Lower lobe of right lung (tissue), 2 donors: ENCODE measurements at regions not wholly inside any gene's neighbourhood (a gene's known extent, or its start where the extent isn't known, plus 50 kb on each side); places are given as distances from the start of the nearest gene placed in this dataset.
A peak's percentile ranks its signal among the peaks of the same experiment; 100 is the strongest.

Source experiments
- ATAC-seq, 2 donors: fragments of 200-7000 bp; cut with Tn5 transposase; one replicate each; pipeline ENCODE4 v1.9.1; 2020 to 2022; ENCODE audit warnings: mild to moderate bottlenecking in 2 of 2, moderate library complexity in 2 of 2
- DNase-seq: peaks from one replicate; pipeline ENCODE4 v3.0.0-alpha.2; 2020
- H3K27ac ChIP-seq: fragments of 200-600 bp; one replicate; pipeline ENCODE4 v1.8.0; 2022
- H3K27me3 ChIP-seq: fragments of 200-600 bp; one replicate; pipeline ENCODE4 v1.8.0; 2022; ENCODE audit warnings: low read depth
- H3K36me3 ChIP-seq: fragments of 200-600 bp; one replicate; pipeline ENCODE4 v1.8.0; 2022; ENCODE audit warnings: mild to moderate bottlenecking
- H3K4me1 ChIP-seq: fragments of 200-600 bp; one replicate; pipeline ENCODE4 v1.8.0; 2022
- H3K4me3 ChIP-seq: fragments of 200-600 bp; one replicate; pipeline ENCODE4 v1.8.0; 2022; ENCODE audit warnings: mild to moderate bottlenecking
- H3K9me3 ChIP-seq: fragments of 200-600 bp; one replicate; pipeline ENCODE4 v1.8.0; 2022
- intact Hi-C: fragments of 100-400 bp; cut with DNase I; formaldehyde crosslinking; loops from one replicate; pipeline ENCODE4 v1.11.0; 2022
- TF ChIP-seq, protein P1 (sequence below): fragments of 200-600 bp; IDR thresholded peaks from one replicate; pipeline ENCODE4 v1.8.0; 2022; ENCODE audit warnings: antibody characterized with exemption, mild to moderate bottlenecking
- donor health status: DM: no; HTN: yes; CAD: no; lungs with severe emphysema.

DNA sequence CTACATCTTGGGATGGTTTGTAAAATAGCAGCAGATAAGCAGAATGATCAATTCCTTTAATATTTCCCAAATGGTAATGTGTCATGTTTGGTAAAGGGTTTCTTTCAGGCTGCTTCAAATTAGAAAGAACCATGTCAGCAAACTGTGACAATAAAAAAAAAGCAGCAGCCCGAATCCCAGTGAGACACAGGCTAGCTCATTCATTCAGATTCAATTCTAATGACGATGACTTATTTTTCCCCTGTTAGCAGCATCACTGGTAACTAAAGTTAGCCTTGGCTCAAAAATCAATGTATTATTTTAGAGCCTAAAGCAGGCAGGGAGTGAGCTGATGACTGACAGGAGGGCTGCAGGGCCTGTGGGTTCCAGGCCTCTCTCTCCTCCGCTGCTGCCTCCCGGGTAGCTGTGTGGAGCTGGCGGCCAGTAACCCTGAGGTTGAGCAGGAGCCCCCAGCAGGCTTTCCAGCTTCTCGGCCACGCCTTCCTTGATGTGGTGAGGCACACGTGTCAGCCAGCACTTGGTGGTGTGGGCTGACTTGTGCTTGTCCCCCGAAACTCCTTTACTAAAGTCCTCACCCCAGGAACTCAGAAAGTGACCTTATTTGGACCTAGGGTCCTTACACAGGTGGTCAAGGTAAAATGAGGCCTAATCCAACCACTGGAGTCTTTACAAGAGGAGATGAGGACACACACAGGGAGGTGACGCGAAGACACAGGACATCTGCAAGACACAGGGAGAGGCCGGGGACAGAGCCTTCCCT is 120.5 kb upstream of the HS6ST1 start:
- intact Hi-C loops, result no loop called here
- Histone ChIP-seq H3K36me3 (no peaks in the 10 kb centered on the region), H3K4me3 (no peak overlapping the region), H3K27ac (no peak overlapping the region), H3K27me3 (no peaks in the 10 kb centered on the region), H3K9me3 (no peaks in the 10 kb centered on the region), H3K4me1 (peaks cover 28% of the 10 kb centered on the region)
- no peak for DNase-seq
- TF ChIP-seq, protein P1, sequence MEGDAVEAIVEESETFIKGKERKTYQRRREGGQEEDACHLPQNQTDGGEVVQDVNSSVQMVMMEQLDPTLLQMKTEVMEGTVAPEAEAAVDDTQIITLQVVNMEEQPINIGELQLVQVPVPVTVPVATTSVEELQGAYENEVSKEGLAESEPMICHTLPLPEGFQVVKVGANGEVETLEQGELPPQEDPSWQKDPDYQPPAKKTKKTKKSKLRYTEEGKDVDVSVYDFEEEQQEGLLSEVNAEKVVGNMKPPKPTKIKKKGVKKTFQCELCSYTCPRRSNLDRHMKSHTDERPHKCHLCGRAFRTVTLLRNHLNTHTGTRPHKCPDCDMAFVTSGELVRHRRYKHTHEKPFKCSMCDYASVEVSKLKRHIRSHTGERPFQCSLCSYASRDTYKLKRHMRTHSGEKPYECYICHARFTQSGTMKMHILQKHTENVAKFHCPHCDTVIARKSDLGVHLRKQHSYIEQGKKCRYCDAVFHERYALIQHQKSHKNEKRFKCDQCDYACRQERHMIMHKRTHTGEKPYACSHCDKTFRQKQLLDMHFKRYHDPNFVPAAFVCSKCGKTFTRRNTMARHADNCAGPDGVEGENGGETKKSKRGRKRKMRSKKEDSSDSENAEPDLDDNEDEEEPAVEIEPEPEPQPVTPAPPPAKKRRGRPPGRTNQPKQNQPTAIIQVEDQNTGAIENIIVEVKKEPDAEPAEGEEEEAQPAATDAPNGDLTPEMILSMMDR, result no peak
- ATAC-seq, result no peak

DNA sequence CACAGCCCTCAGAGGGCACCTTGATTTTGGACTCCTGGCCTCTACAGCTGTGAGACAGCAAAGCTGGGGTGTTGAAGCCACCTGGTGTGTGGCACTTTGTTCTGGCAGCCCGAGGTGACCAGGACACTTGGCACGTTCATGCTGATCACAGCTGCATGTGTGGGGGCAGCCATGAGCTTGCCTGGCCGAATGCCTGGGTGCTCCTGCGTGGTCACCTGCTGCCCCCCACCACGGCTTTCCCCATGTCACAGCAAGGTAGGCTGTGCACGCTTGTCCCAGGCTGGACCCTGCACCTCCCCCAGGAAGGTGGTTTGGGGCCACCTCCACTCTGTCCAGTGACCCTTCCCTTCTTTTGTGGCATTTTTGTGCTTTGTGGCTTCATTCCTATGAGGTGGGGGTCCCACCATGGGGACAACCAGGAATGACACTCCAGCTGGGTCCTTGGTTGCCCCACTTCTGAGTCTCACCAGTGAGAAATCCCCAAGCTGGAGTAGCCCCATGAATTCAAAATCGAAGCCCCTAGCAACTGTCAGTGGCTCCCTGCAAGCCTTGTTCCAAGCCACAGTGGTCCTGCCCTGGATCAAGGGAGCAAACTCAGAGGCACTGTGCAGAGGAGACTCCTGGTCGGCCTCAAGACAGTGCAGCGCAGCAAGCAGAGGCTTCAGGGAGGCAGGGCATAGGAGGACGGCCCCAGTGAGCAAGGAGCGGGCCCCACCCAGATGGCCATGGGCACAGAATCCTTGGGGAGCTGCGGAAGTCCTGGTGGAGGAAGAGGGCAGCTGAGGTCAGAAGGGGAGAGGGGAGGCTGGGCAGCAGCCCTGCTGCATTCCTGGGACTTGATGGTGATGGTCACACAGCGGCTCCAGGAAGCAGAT is 121.4 kb upstream of the HS6ST1 start:
- Histone ChIP-seq H3K4me1 (peaks cover 28% of the 10 kb centered on the region), H3K36me3 (no peaks in the 10 kb centered on the region), H3K27me3 (no peaks in the 10 kb centered on the region), H3K27ac (no peak overlapping the region), H3K4me3 (no peak overlapping the region), H3K9me3 (no peaks in the 10 kb centered on the region)
- ATAC-seq (no peak), DNase-seq (no peak)
- TF ChIP-seq, protein P1, result no peak
- intact Hi-C loops, result no loop called here

DNA sequence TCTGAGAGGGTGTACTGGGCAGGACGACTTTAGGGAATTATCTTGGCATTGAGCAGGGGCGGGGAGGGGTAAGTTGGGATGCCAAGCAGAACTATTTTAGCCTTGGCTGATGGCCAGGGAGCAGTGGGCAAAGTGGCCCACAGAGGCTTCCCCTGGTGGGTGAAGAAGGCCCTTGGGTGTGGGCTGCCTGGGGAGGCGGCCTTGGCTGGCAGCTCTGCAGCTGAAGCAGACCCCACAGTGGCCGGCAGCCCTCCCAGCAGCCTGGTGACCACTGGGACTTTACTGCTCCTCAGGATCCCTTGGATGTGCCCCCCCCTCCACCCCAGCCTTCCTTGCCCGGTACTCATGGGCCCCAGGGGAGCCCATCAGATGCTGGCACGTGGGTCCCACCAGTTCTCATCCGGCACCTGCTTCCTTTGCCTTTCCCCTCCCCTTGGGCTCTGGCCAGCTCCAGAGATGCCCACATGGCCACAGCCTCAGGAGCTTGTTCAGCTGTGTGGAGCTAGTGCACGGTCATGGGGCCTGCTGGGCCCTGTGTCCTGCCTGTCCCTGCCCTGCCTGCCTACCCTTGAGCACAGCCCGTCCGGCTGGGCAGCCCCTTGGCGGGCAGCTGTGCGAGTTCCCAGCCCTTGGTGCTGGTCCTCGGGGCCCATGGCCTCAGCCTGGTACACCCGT is 122.1 kb upstream of the HS6ST1 start:
- ATAC-seq, result peak in 1 of 2 donors; percentile 4
- Histone ChIP-seq H3K27me3 (no peaks in the 10 kb centered on the region), H3K27ac (no peak overlapping the region), H3K36me3 (no peaks in the 10 kb centered on the region), H3K4me3 (no peak overlapping the region), H3K4me1 (peaks cover 28% of the 10 kb centered on the region), H3K9me3 (no peaks in the 10 kb centered on the region)
- no peak for DNase-seq
- TF ChIP-seq, protein P1, result no peak
- intact Hi-C loops, result no loop called here

DNA sequence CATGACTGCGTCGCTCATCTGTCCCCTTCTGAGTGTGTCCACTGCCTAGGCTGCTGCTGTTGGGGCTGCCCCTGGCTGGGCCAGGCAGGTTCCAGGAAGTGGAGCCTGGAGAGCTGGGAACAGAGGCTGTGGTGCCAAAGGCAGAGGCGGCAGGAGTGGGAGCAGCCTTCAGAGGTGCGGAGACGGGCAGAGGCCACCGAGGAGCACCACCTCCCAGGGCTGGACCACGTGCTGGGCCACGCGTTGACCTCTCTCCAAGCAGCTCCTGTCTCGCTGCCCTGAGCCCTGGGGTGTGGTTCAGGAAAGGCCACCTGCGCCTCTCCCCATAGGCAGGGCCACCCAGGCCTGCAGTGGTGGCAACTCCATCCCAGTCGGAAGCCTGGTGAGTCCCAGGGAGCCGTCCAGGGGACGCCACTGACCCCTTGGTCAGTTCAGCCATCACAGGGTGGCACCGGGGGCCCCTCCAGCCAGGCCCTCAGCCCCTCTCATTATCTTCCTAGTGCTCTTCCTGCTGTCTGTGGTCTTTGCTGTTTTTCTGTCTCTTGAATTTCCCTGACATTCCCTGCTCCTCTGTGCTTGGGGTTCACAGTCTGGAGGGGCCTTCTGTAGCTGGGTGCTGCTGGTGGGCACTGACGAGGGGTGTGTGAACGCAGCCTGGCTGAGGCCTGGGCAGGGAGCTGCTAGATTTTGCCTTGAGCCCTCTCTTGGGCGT is 122.8 kb upstream of the HS6ST1 start:
- no peak overlapping the region for H3K4me3 ChIP-seq
- intact Hi-C loops, result no loop called here
- H3K4me1 ChIP-seq, result peaks cover 28% of the 10 kb centered on the region
- no peaks in the 10 kb centered on the region for H3K9me3 ChIP-seq
- TF ChIP-seq, protein P1, result no peak
- H3K27me3 ChIP-seq, result no peaks in the 10 kb centered on the region
- no peaks in the 10 kb centered on the region for H3K36me3 ChIP-seq
- DNase-seq, result no peak
- H3K27ac ChIP-seq, result peak overlapping the region; percentile 66
- peak in 1 of 2 donors; percentile 7 for ATAC-seq
